ENCODE measurements at regions not wholly inside any gene's neighbourhood (a gene's known extent, or its start where the extent isn't known, plus 50 kb on each side); places are given as distances from the start of the nearest gene placed in this dataset.

DNA sequence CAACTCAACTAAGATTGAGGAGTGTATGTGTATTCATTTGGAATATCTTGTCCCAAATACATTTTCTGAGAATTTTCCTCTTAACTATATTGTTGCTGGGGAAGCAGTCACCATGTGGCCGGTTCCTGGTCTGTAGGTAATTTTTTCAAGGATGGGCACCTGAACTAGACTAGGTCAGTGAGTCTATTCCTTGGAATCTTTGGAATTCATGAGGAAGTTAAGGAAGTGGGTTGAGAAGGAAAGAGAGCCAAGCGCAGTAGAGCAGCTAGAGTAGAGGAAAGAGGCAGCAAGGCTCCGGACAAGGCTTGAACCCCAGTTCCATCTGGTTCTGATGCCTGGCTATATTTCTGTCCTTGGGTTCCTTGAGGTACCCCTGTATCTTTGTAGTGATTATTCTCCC, 183.7 kb downstream of the DACT1 start:
- Histone ChIP-seq H3K9me1 (replicated peaks; ENCODE audit: control insufficient read depth, extremely low read depth, insufficient read depth, low read length) (no peaks in the 10 kb centered on the region), H3K27me3 (ENCODE audit: control insufficient read depth in 2 of 2, insufficient read depth in 2 of 2, low read length in 2 of 2) (peaks cover 0 to 3% of the 10 kb centered on the region in 2 experiments), H3K36me3 (ENCODE audit: control insufficient read depth in 2 of 2, extremely low read depth in 1 of 2, insufficient read depth in 2 of 2, low read length in 2 of 2) (no peaks in the 10 kb centered on the region), H3K4me3 (replicated peaks in 1 of 3; ENCODE audit: insufficient read depth in 1 of 3, low read depth in 1 of 3, low read length in 3 of 3) (no peak overlapping the region), H3K4me2 (ENCODE audit: insufficient read depth, low read length) (no peak overlapping the region), H3K27ac (ENCODE audit: insufficient read depth, low read depth, low read length) (no peak overlapping the region), H3K9ac (replicated peaks; ENCODE audit: extremely low read depth, insufficient read depth, low read length) (no peak overlapping the region), H4K20me1 (replicated peaks; ENCODE audit: control insufficient read depth, extremely low read depth, insufficient read depth, low read length) (no peaks in the 10 kb centered on the region), H2AFZ (ENCODE audit: low read depth, low read length) (no peak overlapping the region), H3K9me3 (replicated peaks; ENCODE audit: control insufficient read depth, insufficient read depth, low read length) (no peaks in the 10 kb centered on the region), H3K79me2 (ENCODE audit: control insufficient read depth, insufficient read depth, low read length) (no peaks in the 10 kb centered on the region), H3K4me1 (ENCODE audit: control insufficient read depth, extremely low read depth, insufficient read depth, low read length) (no peaks in the 10 kb centered on the region)
- intact Hi-C loops (cut with micrococcal nuclease): no loop called here
- TF ChIP-seq MYC (IDR thresholded peaks at IDR 0.05; ENCODE audit: low read depth, low read length) (no peak), POLR2A (IDR thresholded peaks at IDR 0.05; ENCODE audit: low read depth, low read length) (no peak), FOS (IDR thresholded peaks at IDR 0.05; ENCODE audit: borderline replicate concordance, insufficient read depth, low read length) (no peak), POLR2AphosphoS5 (IDR thresholded peaks at IDR 0.05; ENCODE audit: insufficient read depth, low read depth, low read length) (no peak), JUN (IDR thresholded peaks at IDR 0.05; ENCODE audit: borderline replicate concordance, insufficient read depth, insufficient read length, low read depth) (no peak), GATA2 (IDR thresholded peaks at IDR 0.05; ENCODE audit: insufficient read depth, insufficient read length, low read depth, low read length) (no peak), EZH2 (IDR thresholded peaks at IDR 0.05; ENCODE audit: borderline replicate concordance, low read depth, low read length, severe bottlenecking) (no peak)
- TF ChIP-seq, protein P1, sequence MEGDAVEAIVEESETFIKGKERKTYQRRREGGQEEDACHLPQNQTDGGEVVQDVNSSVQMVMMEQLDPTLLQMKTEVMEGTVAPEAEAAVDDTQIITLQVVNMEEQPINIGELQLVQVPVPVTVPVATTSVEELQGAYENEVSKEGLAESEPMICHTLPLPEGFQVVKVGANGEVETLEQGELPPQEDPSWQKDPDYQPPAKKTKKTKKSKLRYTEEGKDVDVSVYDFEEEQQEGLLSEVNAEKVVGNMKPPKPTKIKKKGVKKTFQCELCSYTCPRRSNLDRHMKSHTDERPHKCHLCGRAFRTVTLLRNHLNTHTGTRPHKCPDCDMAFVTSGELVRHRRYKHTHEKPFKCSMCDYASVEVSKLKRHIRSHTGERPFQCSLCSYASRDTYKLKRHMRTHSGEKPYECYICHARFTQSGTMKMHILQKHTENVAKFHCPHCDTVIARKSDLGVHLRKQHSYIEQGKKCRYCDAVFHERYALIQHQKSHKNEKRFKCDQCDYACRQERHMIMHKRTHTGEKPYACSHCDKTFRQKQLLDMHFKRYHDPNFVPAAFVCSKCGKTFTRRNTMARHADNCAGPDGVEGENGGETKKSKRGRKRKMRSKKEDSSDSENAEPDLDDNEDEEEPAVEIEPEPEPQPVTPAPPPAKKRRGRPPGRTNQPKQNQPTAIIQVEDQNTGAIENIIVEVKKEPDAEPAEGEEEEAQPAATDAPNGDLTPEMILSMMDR (IDR thresholded peaks at IDR 0.05; ENCODE audit: extremely low read depth in 1 of 2, insufficient read depth in 1 of 2, low read depth in 1 of 2, low read length in 2 of 2): no peak
- TF ChIP-seq, protein P2, sequence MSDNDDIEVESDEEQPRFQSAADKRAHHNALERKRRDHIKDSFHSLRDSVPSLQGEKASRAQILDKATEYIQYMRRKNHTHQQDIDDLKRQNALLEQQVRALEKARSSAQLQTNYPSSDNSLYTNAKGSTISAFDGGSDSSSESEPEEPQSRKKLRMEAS (IDR thresholded peaks at IDR 0.05; ENCODE audit: insufficient read depth, insufficient read length): no peak
- ChIA-PET POLR2A (no interaction called here), CTCF (no interaction called here)
- DNase-seq (ENCODE audit: low read depth, low spot score) (no peak), FAIRE-seq (no peak)
- dilution Hi-C loops (cut with MboI; ENCODE audit: extremely low pct_ligation_motif_present, low sequenced_read_pairs): no loop called here
- no TSS peak for BruUV-seq (replicated peaks)
